ENCODE measurements at regions not wholly inside any gene's neighbourhood (a gene's known extent, or its start where the extent isn't known, plus 50 kb on each side); places are given as distances from the start of the nearest gene placed in this dataset.

GRCh38 chr2:198558176-198558575 is 753.8 kb downstream of the PLCL1 start:
- TF ChIP-seq CTCF (IDR thresholded peaks at IDR 0.05; ENCODE audit: low read depth, low read length) (no peak), EZH2phosphoT487 (IDR thresholded peaks at IDR 0.05; ENCODE audit: low read depth) (no peak)

All from OCI-LY3 (cell line).